Middle frontal gyrus (tissue), 1 donor: ENCODE measurements at regions not wholly inside any gene's neighbourhood (a gene's known extent, or its start where the extent isn't known, plus 50 kb on each side); places are given as distances from the start of the nearest gene placed in this dataset.

ENCODE experiments used
- DNase-seq: peaks from one replicate; pipeline ENCODE4 v3.0.0-alpha.2; 2015; ENCODE audit warnings: low spot score; ENCODE audit errors: extremely low spot score

- DNase-seq = no peak
These were observed 574.8 kb downstream of the ETV1 start for GRCh38 chr7:13414661-13415107.

GRCh38 chr7:13416071-13416470 is 573.4 kb downstream of the ETV1 start:
- no peak for DNase-seq

DNA sequence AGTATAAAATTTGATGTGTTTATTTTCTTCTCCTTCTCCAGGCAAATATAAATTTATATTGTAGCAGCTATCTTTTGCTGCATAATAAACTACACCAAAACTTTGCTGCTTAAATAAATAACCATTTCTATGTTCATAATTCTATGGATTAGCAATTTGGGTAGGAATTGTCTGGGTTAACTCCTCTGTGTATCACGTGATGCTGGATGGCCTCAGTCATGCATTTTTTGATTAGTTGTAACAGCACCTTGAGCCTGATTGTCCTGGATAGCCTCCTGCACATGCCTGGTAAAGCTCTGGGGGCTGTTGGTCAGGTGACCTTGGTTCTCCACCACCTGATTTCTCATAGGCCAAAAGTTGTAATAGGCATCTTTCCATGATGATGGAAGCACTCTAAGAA is 572.9 kb downstream of the ETV1 start:
- DNase-seq = no peak

DNA sequence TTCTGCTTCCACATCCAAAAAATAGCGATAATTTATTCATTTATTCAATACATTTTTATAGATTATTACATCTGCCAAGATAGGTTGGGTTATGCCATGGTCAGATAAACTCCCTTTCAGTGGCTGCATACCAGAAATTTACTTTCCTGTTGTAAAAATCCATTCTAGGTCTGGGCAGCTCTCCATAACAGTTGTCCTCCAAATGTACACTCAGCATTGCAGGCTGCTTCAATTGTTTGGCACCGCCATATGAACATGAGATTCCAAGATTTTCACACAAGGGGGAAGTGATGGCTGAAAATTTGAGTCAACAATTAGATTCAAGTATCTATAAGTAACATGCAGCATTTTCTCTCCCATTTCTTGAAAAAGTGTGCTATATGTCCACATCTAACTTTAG is 568.7 kb downstream of the ETV1 start:
- DNase-seq = peak; percentile 23

- no peak for DNase-seq
These were observed 567.7 kb downstream of the ETV1 start for GRCh38 chr7:13421776-13422175.

GRCh38 chr7:13433946-13434345 is 555.5 kb downstream of the ETV1 start:
- DNase-seq = no peak

- DNase-seq = no peak
These were observed 547.2 kb downstream of the ETV1 start for GRCh38 chr7:13442226-13442625.

GRCh38 chr7:13447637-13448036 is 541.8 kb downstream of the ETV1 start:
- no peak for DNase-seq

DNA sequence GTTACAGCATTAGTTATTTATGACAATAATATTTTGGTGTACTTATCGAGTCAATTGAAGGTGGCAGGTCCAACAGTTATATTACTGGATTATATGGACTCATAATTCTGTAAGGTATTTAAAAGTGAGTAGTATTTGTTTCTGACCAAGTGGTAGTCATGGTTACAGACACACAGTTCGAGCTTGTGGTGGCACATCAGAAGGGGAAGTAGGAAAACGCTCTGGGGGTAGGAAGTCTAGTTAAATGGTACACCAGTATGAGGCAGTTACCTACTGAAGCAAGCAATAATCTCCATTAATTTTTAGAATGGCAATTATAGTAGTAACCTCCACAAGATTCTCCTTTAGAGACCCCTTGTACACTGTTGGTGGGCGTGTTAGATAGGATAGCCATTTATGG is 541.2 kb downstream of the ETV1 start:
- no peak for DNase-seq

DNA sequence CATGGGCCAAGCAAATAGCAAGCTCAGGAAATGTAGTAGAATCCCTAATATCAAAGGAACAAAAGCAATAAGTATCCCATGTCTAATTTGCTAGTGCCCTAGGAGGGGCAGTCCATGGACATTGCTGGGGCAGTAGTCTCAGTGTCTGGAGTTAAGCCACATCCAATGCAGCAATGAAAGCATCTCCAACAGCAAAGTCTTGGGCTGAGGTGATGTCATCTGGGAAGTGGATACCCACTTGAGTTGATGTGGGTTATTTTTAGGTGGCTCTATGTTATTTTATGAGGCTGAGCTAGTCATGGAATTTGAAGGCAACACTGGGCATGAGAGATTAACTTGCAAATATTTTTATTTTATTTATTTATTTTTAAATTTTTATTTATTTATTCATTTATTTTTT is 540.0 kb downstream of the ETV1 start:
- no peak for DNase-seq

- no peak for DNase-seq
These were observed 534.4 kb downstream of the ETV1 start for GRCh38 chr7:13454916-13455592.

DNA sequence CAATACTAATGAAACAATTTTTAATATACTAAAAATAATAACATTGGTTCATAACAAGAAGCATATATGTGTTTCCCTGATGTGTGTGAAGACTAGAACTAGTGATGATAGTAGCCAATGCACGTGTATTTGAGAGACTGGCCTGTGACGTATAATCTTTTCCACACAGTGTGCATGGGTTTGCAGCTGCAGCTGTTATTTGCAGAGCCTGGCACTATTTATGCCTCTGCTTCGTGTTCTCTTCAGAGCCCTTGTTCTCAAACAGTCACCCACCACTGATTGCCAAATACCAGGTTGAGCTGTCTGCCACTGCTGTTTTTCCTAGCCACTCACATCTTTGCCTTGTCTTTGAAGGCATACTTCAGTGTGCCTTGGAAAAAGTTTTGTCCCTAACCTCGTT is 531.7 kb downstream of the ETV1 start:
- no peak for DNase-seq

DNA sequence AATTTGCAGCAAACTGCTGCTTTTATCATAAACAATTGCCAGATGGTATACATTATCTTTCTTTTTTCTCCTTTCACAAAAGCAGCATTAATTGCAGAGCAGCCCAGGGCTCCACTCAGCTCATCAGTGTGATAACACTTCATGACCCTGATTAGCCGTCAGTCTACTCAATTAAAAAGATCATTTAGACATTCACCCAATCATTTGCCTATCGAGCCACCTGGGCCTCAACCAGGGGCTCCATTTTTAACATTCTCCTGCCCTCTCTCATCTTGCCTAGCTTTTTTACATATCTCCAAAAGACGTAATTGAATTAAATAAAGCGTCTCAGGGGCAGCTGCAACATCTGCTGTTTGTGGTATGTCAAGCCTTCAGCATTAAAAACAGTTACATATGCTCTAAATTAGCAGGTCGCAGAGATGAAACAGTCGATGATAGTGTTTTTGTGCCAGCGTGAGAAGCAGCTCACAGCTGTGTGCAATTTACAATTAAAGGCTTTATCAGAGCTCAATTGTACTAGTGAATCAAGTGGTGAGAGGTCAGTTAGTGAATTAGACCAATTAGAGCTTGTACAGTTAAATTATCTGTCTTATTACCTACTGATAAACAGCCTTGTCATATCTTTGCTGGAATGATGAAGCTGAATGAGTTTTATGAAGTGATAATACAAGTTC is 522.5 kb downstream of the ETV1 start:
- DNase-seq = no peak

GRCh38 chr7:13476881-13477444 is 512.5 kb downstream of the ETV1 start:
- no peak for DNase-seq

- no peak for DNase-seq
These were observed 500.1 kb downstream of the ETV1 start for GRCh38 chr7:13489386-13489785.

DNA sequence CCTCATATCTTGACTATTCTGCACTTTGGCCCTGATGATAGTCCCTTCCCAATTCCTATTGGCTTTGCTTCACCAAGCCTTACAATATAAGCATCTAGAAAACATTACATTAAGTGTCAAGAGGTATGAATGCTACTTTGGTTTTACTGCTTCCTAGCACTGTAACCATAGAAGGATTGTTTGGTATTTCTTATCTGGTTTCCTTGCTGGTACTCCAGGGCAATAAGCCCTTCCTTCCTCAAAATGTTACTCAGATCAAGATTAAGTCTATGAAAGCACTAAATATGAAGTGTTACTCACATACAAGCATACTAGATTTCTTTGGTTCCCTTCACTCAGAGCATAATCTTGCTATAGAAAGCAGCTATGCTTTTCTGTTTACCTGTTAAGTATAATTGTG is 492.5 kb downstream of the ETV1 start:
- no peak for DNase-seq

- no peak for DNase-seq
These were observed 480.9 kb downstream of the ETV1 start for GRCh38 chr7:13508586-13508985.

GRCh38 chr7:13518738-13519137 is 470.7 kb downstream of the ETV1 start:
- DNase-seq = no peak

GRCh38 chr7:13524076-13524475 is 465.4 kb downstream of the ETV1 start:
- no peak for DNase-seq

DNA sequence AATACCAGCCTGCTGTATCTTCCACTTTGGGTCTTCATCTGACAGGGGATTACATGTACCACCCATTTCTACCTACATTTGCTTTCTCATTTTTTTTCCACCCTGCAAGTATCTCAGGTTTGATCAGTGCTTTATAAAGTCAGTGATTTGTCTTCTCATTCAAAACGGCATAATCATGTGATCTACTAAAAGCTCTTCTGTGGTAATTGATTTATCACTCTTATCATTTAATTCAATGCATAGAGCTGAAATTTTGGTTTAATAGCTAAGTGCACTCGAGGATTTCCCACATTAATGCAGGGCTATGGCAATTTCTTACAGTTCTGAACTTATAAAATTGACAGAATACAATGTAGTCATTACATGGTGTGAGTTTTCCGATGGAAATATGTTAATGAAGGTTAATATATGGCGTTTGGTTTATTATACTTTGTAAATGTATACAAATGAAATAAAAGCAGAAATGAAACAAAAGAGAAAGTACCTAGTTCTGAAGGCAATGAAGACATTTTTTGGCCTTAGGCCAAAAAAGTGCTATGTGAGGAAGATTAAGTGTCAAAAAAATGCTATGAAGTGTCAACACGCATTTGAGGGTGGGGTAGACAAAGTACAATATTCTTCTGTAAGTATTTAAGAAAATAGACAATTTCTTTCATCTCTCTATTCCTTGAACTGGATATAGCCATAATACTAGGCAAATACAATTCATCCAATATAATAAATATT is 457.3 kb downstream of the ETV1 start:
- DNase-seq = no peak

DNA sequence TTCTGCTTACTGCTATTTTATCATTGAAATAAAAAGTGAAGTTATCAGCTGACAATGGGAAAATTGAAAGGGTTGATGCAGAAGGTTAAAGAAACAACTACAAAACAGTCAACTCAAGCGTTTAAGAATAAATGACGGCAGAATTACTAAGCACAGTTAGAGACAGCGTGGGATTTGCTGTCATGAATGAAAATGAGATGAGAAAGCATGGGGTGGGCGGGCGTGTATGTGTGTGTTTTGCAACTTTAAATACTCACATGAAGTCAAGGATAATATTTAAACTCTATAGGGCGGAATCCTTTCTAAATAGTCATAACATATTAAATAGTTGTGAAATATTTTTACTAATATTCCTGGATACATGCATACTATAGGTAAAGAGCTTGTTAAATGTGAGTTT is 450.8 kb downstream of the ETV1 start:
- no peak for DNase-seq

DNA sequence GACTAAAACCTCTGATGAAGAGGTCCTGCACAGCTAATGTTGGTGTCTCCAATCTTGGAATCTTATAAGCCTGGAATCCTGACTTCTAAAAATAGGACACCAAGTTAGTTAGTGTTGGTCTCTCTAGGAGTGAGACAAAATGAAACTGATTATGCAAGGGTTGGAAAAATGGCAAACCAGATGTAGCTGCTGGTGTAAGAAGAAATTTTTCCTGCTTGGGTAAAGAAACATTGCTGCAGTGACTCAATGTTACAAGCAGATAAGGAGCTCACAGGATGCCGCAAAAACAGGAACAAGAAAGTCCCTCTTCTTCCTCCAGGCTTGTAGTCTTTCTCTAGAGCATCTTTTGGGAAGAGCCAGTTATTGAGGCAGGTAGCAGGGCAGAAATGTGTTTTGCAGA is 449.0 kb downstream of the ETV1 start:
- DNase-seq = no peak
